ENCODE measurements at regions not wholly inside any gene's neighbourhood (a gene's known extent, or its start where the extent isn't known, plus 50 kb on each side); places are given as distances from the start of the nearest gene placed in this dataset.
"Not testable (repeated sequence)": the region's sequence is repeated elsewhere in the genome, so short reads cannot be mapped to it uniquely, and the experiment has no call there.

DNA sequence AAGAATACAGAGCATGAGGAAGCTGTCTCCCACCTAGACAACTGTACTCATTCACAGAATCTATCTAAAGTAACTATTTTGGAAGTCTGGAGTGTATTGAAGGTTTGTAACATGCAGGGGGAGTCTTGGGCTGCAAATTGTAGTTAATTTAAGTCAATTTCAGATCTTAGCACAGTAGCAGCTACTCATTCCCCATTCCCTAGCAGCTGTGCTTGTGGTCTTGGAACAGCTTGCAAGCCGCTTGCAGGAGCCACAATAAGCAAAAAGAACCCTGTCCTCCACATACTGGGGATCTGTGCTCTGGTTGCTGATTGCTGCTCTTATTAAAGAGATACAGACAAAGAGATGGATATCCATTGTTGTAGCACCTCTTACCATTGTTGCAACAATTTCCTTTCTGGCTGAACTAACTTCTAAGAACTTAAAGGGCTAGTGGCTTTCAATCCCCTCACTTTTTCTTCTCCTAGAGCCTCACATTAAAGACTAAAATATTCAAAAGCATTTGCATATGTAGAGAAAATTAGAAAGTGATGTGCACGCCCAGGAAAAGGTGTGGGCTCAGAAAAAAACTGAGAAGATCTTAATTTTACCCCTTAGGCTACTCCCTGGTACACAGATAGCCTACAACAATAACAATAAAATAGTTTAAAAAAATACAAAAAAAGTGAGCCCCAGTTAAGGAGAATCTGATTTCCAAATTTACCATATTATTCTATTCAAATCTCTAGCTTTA lies 1775.1 kb upstream of the PIK3C3 start:
- DNase-seq (ENCODE audit: low read depth in 1 of 2, low spot score in 1 of 2): no peak
- in situ Hi-C loops (cut with HindIII; ENCODE audit: low pct_unique_long_range_greater_than_20kb, low sequenced_read_pairs): no loop called here
- no peak for TF ChIP-seq JUND (IDR thresholded peaks at IDR 0.05; ENCODE audit: low read depth)

- no peak for TF ChIP-seq JUND (IDR thresholded peaks at IDR 0.05; ENCODE audit: low read depth)
- DNase-seq (ENCODE audit: low read depth in 1 of 2, low spot score in 1 of 2): no peak
- in situ Hi-C loops (cut with HindIII; ENCODE audit: low pct_unique_long_range_greater_than_20kb, low sequenced_read_pairs): no loop called here
Observed at GRCh38 chr18:40168026-40168425, 1787.0 kb upstream of the PIK3C3 start.

GRCh38 chr18:40163254-40163653 lies 1791.8 kb upstream of the PIK3C3 start:
- no peak for DNase-seq (ENCODE audit: low read depth in 1 of 2, low spot score in 1 of 2)
- no peak for TF ChIP-seq JUND (IDR thresholded peaks at IDR 0.05; ENCODE audit: low read depth)
- in situ Hi-C loops (cut with HindIII; ENCODE audit: low pct_unique_long_range_greater_than_20kb, low sequenced_read_pairs): no loop called here

DNA sequence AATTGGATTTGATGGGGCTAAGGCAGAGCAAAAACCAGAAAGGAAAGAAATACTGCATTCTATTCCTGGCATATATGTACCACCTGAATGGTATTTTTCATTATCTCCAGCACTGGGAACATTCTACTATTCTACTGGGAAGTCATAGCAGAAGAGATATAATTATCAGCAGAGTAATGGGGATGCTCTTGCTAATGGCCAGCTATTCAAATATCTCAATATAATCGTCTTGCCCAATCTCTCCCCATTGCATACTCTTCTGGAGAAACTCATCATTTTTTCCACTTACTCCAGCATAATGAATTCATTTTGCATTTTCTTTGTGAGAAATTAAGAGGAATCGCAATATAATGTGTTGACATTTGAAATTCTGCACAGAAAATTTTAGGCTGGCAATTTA lies 1794.7 kb upstream of the PIK3C3 start:
- in situ Hi-C loops (cut with HindIII; ENCODE audit: low pct_unique_long_range_greater_than_20kb, low sequenced_read_pairs): no loop called here
- DNase-seq (ENCODE audit: low read depth in 1 of 2, low spot score in 1 of 2): no peak
- TF ChIP-seq JUND (IDR thresholded peaks at IDR 0.05; ENCODE audit: low read depth): no peak

DNA sequence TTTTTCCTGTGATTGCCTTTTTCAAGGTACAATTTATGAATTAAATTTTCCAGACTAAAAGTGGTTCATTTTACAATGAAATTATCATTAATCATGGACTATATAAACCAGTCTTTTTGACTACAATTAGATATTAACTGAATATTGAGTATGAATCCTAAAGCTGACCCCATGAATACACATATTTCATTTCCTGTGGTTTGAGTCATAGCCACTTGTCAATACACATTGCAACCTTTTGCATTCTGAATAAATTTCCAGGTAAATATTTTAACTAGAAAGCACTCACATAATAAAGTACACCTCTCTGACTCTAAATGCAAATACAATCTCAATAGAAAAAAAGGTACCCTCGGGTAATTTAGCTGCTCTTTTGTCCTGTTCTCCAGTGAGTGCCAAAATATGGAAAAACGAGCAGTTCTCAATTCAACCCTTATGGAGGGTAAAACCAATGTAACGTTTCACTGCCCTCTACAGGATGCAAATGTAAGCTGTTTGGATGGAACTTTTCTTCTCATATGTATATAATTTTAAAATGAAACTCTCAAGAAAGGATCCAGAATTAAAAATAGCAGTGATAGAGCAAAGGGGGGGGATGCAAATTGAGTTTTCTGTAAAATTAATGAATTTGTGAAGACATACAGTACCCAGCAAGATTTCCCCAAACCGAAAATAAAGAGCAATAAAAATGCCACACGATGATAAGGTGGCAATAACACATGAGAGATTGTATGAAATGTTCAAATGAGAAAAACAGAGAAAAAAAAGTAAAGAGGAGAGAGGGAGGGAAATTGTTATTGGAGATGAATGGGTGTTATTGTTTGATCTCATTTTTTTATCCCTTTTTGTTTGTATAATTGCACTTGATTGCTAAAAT lies 1795.7 kb upstream of the PIK3C3 start:
- in situ Hi-C loops (cut with HindIII; ENCODE audit: low pct_unique_long_range_greater_than_20kb, low sequenced_read_pairs): no loop called here
- DNase-seq (ENCODE audit: low read depth in 1 of 2, low spot score in 1 of 2): peak; percentile 2 to 51
- TF ChIP-seq JUND (IDR thresholded peaks at IDR 0.05; ENCODE audit: low read depth): no peak

- in situ Hi-C loops (cut with HindIII; ENCODE audit: low pct_unique_long_range_greater_than_20kb, low sequenced_read_pairs): no loop called here
- no peak for DNase-seq (ENCODE audit: low read depth in 1 of 2, low spot score in 1 of 2)
- no peak for TF ChIP-seq JUND (IDR thresholded peaks at IDR 0.05; ENCODE audit: low read depth)
Observed at GRCh38 chr18:40157120-40157519, 1797.9 kb upstream of the PIK3C3 start.

- no peak for TF ChIP-seq JUND (IDR thresholded peaks at IDR 0.05; ENCODE audit: low read depth)
- in situ Hi-C loops (cut with HindIII; ENCODE audit: low pct_unique_long_range_greater_than_20kb, low sequenced_read_pairs): no loop called here
- no peak for DNase-seq (ENCODE audit: low read depth in 1 of 2, low spot score in 1 of 2)
Observed at GRCh38 chr18:40152859-40153258, 1802.2 kb upstream of the PIK3C3 start.

- no peak for DNase-seq (ENCODE audit: low read depth in 1 of 2, low spot score in 1 of 2)
- in situ Hi-C loops (cut with HindIII; ENCODE audit: low pct_unique_long_range_greater_than_20kb, low sequenced_read_pairs): no loop called here
- no peak for TF ChIP-seq JUND (IDR thresholded peaks at IDR 0.05; ENCODE audit: low read depth)
Observed at GRCh38 chr18:40148960-40149359, 1806.1 kb upstream of the PIK3C3 start.

GRCh38 chr18:40133253-40133652 lies 1821.8 kb upstream of the PIK3C3 start:
- no peak for DNase-seq (ENCODE audit: low read depth in 1 of 2, low spot score in 1 of 2)
- in situ Hi-C loops (cut with HindIII; ENCODE audit: low pct_unique_long_range_greater_than_20kb, low sequenced_read_pairs): no loop called here

GRCh38 chr18:40132438-40132837 lies 1822.6 kb upstream of the PIK3C3 start:
- DNase-seq (ENCODE audit: low read depth in 1 of 2, low spot score in 1 of 2); in situ Hi-C loops (cut with HindIII; ENCODE audit: low pct_unique_long_range_greater_than_20kb, low sequenced_read_pairs): not testable (repeated sequence)

More at GRCh38 chr18:40133253-40133652, 1821.8 kb upstream of the PIK3C3 start:
- no peak for TF ChIP-seq JUND (IDR thresholded peaks at IDR 0.05; ENCODE audit: low read depth)

DNA sequence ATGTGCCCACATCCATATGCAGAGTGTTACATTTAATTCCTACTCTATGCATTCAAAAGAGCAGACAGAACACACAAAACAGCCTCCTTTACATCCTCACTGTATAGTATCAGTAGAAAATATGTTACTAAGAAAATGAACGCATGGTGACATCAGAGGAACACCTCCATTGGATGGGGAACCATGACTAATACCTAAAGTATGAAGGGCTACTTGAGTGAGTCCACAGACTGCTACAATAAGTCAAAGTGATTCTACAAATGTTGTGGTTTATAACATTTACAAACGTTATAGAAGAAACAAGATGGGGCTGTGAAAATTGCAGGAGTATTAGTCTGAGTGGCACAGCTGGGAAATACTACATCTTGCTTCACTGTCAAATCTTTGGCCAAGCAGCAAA lies 1830.9 kb upstream of the PIK3C3 start:
- in situ Hi-C loops (cut with HindIII; ENCODE audit: low pct_unique_long_range_greater_than_20kb, low sequenced_read_pairs): no loop called here
- no peak for DNase-seq (ENCODE audit: low read depth in 1 of 2, low spot score in 1 of 2)
- no peak for TF ChIP-seq JUND (IDR thresholded peaks at IDR 0.05; ENCODE audit: low read depth)

DNA sequence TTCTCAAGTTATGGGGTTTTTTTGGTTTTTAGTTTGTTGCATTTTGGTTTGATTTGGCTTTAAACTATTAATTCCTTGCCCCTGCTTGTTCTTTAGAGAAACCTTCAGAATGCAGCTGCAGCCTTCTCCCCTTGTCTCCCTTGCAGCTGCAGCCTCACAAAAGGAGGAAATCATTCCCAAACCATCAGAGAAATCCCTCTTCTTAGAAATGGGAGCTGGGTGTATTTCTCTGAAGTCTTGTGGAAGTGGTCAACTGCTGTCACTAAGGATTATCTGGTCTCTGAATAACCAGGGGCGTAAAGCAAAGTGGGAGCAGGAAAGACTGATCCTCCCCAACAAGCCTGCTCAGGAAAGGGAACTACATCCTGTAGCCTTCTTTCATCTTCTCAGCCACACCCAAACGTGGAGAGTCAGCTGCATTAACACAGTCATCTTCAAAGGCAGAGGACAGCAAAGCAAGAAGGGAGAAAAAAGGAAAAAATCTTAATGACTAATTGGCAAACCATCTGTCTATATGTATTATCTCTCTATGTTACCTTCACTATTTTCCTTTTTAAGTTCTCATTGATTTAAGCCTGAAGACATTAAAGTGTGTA lies 1834.1 kb upstream of the PIK3C3 start:
- no peak for DNase-seq (ENCODE audit: low read depth in 1 of 2, low spot score in 1 of 2)
- in situ Hi-C loops (cut with HindIII; ENCODE audit: low pct_unique_long_range_greater_than_20kb, low sequenced_read_pairs): no loop called here
- TF ChIP-seq JUND (IDR thresholded peaks at IDR 0.05; ENCODE audit: low read depth): no peak

GRCh38 chr18:40120356-40120755 lies 1834.7 kb upstream of the PIK3C3 start:
- in situ Hi-C loops (cut with HindIII; ENCODE audit: low pct_unique_long_range_greater_than_20kb, low sequenced_read_pairs): no loop called here
- no peak for DNase-seq (ENCODE audit: low read depth in 1 of 2, low spot score in 1 of 2)
- no peak for TF ChIP-seq JUND (IDR thresholded peaks at IDR 0.05; ENCODE audit: low read depth)

DNA sequence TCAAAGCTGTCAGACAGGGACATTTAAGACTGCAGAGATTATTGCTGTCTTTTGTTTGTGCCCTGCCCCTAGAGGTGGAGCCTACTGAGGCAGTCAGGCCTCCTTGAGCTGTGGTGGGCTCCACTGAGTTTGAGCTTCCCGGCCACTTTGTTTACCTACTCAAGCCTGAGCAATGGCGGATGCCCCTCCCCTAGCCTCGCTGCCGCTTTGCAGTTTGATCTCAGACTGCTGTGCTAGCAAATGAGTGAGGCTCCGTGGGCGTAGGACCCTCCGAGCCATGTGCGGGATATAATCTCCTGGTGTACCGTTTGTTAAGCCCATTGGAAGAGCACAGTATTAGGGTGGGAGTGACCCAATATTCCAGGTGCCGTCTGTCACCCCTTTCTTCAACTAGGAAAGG lies 1835.5 kb upstream of the PIK3C3 start:
- DNase-seq (ENCODE audit: low read depth in 1 of 2, low spot score in 1 of 2); in situ Hi-C loops (cut with HindIII; ENCODE audit: low pct_unique_long_range_greater_than_20kb, low sequenced_read_pairs): not testable (repeated sequence)

Measured in T47D (cell line).